Skin of body (tissue), 1 donor: ENCODE measurements at regions not wholly inside any gene's neighbourhood (a gene's known extent, or its start where the extent isn't known, plus 50 kb on each side); places are given as distances from the start of the nearest gene placed in this dataset.
"Not testable (repeated sequence)": the region's sequence is repeated elsewhere in the genome, so short reads cannot be mapped to it uniquely, and the experiment has no call there.

Experiments
- DNase-seq: peaks from one replicate; lab custom pipeline; 2025; lab: John Stamatoyannopoulos, UW

DNA sequence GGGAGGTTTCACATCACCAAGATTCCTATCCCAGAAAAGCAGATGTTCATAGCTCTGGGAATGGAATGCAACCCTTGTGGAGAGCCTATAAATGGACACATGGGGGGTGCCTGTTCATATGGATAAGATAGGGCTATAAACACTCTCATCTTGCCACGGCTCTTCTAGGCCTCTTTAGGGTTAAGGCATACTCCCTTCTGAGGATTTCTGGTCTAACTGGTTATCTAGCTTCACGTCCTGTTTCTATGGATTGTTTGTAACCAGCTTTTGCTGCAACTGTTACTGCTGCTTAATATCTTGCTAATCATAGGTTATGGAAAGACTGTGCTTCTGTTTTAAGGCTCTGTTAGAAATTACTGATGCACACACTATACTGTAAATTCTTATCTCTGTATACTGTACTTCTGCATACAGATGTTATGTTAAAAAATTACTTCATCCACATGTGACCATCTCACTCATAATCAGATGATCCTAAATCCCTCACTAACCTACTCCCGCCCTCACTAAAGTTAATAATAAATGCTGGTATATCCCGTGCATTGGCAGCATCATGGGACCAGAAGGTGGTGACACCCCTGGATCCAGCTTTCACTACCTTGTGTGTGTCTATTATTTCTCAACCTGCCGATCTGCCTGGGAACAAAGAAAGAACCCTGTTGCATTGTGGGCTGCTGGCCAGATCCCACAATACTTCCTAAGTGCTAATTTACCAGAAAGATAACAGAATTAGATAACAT is 68.7 kb downstream of the PRKAB2 start:
- DNase-seq, result not testable (repeated sequence)

DNA sequence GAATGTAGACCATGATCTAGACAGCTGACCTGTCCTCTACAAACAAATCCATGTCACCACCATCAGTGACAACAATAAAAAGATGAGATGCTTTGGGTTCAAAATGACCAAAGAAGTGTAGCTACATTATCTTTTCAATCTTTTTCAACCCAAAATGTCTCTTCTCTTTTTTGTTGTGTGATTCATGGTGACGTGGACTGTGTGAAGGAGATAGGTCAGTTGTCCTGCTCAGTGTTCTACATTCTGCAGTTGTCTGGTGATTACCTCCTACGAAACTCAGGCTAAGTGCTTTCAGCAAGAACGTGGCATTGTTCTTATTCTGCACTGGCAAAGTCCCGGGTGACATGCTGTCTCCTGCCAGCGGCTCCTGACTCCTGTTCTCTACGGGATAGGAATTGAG is 73.1 kb downstream of the PRKAB2 start:
- DNase-seq, result no peak

DNA sequence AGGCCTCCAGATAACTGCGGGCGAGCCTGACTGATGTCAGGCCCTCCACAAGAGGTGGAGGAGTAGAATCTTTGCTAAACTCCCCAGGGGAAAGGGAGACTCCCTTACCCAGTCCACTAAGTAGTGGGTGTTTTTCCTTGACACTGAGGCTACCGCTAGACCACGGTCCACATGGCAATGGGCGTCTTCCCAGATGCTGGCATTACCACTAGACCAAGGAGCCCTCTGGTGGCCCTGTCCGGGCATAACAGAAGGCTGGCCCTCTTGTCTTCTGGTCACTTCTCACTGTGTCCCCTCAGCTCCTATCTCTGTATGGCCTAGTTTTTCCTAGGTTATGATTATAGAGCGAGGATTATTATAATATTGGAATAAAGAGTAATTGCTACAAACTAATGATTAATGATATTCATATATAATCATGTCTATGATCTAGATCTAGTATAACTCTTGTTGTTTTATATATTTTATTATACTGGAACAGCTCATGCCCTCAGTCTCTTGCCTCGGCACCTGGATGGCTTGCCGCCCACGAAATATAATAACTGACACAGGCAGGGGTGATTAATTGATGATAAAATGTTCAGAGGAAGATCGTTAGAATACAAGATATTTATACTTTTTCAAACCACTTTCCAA is 73.8 kb downstream of the PRKAB2 start:
- not testable (repeated sequence) for DNase-seq

DNA sequence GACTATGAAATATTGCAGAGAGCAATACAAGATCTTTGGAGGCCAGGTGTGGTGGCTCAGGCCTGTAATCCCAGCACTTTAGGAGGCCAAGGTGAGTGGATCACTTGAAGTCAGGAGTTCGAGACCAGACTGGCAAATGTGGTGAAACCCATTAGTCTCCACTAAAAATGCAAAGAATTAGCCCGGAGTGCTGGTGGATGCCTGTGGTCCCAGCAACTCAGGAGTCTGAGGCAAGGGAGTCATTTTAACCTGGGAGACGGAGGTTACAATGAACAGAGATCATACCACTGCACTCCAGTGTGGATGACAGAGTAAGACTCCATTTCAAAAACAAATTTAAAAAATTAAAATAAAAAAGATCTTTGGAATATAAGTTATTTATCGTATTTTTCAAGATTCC is 76.6 kb downstream of the PRKAB2 start:
- no peak for DNase-seq

DNA sequence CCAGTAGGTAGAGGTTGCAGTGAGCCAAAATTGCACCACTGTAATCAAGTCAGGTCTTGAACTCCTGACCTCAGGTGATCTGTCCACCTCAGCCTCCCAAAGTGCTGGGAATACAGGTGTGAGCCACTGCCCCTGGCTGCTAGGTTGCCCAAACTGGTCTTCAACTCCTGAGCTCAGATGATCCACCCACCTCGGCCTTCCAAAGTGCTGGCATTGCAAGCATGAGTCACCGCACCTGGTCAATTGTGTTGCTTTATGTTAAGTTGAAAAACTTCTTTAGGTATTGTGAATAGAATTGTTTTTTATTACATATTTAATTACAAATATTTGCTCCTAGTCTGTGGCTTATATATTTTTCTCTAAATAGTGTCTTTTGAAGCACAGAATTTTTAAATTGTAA is 80.5 kb downstream of the PRKAB2 start:
- DNase-seq, result no peak

DNA sequence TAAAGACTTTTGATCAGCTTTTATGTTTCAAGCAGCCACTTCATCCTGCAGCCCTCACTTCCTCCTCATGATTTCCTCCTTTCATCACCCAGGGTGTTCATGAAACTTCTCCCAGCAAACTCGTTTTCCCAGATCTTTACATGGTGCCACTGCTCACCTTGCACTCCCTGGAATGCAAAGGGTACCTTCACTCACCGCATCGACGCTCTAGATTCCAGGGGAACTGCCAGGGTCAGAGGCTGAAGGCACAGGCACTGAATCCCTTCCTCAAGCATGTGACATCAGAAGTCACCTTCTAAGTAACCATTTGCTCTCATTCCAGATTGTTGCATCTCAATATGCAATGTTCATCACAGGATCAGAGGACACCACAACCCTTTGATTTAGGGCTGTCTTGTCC is 82.8 kb downstream of the PRKAB2 start:
- DNase-seq, result no peak

DNA sequence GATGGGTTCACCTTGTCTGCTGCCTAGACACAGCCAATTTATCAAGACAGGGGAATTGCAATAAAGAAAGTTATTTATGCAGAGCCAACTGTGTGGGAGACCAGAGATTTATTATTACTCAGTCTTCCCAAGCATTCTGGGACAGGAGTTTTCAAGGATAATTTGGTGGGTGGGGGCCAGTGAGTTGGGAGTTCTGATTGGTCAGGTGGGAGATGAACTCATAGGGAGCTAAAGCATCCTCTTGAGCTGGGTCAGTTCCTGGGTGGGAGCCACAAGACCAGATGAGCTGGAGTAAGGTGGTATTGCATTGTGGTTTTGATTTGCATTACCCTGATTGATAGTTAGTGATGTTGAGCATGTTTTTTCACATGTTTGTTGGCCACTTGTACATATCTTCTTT is 86.1 kb downstream of the PRKAB2 start:
- no peak for DNase-seq

DNA sequence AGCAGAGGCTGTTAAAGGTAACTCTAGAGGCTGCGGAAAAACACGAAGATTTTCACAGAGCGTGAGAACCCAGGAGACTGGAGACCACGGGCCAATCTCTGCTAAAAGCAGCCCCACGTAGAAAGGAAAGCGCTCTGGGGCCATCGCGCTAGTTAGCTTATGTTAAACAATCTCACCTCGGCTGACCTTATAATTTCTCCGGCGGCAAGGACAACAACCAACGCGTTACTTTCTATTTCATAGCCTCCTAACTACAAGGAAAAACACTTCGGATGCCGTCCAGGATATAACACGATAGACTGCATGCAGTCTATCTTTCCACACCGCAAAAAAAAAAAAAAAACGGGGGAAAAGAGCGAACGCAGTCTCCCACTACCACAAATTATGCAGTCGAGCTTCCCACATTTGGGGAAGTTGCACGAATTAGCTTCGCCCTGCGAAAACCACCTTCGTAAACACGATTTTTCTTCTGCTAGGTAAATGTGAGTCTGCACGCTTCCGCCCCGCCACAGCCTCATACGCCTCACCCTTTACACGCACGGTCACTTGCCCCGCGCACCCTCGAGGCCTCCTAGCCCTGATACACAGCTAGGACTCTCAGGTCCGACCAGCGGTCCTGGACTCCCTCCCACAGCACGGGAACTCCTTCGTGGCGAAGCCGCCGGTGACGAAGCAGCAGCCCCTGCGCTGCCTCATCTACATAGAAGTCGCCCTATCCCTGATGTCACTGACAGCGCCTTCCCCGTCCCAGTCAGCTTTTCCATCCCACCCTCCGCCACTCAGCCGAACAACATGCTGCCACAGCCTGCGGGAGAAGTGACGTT is 87.8 kb downstream of the PRKAB2 start:
- peak; percentile 85 for DNase-seq

DNA sequence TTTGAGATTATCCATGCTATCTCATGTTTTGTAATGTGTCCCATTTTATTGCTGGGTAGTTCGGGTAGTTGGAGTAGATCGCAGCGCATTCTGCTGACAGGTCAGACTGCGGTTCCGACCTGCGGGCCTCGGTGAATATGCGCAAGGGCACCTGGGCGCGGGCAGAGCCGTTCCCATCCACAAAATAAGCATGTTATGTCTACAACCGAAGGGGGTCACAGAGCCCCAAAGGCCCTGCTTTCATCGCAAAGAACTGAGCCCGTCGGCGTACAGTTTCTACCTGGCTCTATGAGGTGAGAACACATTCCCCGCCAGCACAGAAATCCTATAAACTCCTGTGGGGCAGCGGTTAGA is 88.4 kb downstream of the PRKAB2 start:
- DNase-seq, result no peak

DNA sequence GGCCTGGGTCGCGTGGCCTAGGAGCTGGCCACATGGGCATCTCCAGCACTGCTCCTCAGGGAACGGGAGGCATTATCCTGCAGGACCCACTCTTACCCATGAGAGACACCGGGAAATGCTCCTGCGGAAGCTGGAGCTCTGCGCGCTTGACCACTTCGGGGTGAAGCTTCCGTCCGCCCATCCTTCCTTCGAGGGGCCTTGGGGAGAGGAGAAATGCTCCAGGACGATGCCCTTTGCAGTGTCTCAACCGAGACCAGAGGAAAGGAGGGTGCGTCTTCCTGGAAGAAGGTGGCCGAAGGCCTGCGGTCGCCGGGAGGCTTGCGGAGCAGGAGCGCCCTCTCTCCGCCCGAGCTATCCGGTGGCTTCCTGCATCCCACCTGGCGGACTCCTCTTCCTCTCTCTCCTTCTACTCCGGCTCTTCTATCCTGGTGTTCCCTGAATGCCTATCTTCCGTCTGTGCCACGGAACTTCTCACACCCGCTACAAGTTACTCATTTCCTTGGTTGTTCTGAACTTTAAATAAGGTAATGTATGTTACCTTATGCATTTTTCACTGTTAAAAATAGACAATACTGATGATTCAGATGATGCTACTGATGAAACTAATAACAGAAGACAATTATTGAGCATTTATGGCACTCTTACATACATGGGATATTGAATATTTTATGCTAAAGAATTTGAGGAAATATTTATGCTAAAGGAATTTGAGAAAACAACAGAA is 91.4 kb downstream of the PRKAB2 start:
- DNase-seq, result no peak

DNA sequence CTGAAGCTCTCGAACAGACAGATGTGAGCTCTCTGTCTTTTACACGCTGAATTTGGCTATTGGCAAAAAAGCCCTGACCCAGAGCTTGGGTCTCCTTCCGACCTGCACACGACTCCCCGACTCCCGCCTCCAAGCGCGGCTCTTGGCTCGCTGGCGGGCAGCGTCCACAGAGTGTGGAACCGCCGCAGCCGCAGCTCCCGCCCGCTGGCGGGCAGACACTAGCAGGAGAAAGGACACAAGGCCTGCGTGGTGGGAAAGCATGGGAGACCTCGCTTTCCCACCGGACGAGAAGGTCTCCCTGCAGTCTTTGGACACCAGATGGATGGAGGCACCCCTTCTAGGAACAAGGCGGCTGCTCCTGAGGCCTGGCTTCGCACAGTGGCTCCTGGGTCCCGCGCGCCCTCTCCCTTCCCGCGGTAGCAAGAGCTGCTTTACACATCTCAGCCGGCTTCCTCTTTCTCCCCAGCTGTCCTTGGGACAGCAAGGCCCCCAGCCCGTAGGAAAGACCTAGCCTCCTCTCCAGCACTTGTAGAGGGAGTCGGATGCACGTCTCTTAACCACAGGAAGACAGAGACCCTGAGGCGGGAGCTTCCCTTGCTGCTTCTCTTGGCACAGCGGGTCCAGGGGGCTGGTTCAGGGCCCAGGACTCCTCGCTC is 92.1 kb downstream of the PRKAB2 start:
- DNase-seq, result no peak

DNA sequence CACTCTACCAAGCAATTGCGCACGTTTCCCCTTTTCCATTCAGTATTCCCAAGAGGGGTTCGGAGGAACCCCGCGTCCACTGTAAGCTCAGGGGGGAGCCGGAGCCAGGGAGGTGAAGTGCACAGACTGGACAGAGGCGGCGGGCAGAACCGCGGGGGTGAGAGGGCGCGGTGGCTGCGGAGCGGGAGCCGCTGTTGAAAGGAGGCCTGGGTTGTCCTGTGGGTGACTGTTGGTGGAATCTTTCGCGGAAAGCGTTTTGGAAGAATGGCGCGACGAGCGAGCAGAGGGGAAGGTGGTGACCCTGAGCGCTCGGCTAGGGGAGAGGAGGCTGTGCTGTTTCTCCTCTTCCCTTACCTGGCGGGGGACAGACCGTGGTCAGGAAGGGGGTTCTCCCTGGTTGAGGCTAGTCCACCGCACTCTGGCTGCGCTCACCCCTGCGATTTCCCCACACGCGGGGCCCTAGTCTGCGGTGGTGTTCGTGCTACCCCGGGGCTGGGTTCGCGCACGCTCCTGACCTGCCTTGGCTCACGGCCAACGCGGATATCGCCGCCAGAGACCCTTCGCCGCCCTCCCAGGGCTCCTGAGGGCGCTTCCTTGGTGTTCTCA is 92.8 kb downstream of the PRKAB2 start:
- DNase-seq, result no peak

DNA sequence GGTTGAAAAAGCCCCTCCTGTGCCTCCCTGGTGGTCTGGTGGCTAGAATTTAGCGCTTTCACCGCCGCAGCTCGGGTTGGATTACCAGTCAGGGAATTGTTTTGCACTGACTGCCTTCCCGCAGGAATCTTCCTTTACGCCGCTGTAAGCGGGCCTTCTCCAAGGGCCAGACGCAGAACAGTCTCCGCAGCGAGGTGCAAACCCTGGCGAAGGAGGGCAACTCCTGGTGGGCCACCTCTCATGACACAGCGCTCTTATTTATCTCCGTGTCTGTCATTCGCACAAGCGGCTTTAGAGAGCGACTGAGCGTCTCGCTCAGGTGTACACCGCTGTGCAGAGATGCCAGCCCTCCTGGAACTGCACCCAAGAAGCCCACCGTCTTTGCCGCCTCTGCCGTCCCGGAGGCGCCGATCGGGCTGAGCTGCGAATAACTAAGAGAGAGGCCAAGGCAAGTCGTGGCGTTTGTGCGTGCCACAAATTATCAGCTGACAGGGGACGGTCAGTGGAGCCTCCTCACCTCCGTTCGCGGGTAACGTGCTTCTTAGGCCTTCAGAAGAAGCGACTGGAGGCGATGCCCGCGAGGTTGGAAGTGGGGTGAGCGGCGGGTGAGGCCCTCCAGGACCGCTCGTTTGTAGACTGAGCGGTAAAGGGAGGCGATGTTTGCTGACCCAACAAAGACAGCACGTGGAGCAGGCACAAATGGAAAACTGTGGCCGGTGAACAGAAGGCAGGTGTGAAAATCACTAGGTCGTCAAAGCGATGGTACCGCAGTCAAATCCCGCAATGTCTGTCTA is 93.5 kb downstream of the PRKAB2 start:
- DNase-seq, result no peak

DNA sequence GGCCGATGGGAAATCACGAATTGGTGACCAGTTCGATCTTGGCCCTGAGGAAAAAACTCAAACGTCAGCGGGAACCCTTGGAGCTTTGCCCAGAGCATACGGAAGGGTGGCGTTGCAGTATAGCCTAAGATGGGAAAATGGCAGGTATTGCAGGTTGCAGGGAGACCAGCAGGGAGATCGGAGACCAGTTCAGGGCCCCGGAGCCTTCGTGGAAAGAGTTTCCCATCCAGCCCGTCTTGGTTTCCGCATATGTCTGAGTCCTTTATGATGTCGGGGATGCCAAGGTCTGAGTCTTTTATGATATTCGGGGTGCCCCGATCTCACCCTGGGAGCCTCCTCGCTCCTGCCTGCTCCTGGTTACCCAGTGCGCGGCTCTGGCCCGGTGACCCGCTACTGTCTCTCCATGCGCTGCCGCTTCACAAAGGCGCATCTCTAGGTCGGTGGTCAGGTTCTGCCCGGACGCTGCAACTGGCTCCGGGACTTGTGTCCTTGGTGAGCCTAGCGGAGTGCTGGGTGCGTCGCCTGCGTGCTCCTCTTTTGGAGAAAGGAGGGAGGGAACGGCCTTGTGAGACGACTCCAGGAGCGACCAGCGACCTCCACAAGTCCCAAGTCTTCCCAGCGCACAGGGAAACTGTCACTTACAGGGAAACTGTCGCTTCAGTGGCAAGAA is 94.2 kb downstream of the PRKAB2 start:
- no peak for DNase-seq

DNA sequence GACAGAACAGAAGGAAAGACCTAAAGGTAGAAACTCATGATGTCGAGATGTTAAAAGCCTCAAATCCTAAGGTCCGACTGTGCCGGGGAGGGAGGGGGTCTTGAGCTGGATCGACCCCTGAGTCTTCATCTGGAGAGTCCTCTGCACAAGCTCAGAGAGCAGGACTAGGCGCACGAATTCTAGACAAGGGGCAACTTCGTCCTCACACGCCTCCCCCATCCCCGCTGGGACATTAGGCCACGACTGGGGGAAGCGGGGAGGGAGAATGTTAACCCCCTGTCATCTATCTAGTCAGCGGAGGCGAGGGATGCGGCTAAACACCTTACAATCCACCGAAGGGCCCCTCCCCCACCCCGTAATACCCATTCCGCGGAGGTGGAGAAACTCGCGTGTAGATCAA is 94.7 kb downstream of the PRKAB2 start:
- DNase-seq, result no peak

DNA sequence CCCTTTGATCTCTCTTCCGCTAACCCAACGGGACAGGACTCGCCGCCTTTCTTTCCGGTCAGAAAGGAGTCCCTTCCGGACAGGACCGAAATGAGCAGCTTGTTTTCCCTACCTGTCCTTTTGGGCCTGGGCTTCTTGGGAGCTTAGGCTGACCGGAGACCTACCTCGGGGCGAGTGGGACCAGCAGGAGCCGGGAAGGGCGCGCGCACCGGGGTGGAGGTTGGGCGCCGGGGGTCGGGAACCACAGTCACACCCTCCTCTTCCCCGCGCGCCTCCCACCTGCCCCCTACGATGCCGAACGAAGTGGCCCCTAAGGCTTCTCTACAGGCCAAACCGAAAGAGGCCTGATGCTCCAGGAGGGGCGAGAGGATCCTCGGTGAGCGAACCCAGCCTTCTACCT is 95.2 kb downstream of the PRKAB2 start:
- DNase-seq, result no peak

DNA sequence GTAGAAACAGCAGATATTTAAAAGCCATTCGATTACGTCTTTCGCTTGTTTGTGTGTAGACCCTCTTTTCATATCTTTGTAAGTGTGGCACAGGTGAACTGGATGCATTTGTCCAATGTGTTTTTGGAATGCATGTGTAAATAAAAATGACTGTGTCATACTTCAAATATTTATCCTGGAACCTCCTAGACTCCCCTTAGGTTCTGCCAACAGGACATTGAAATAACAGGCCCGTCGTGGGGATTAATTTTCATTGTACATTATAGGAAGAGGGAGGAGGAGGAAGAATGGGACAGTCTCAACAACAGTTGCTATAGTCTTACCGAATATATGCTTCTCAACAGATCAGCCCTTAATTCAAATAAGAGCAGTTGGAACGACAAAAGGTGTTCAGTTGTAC is 95.8 kb downstream of the PRKAB2 start:
- DNase-seq, result no peak

DNA sequence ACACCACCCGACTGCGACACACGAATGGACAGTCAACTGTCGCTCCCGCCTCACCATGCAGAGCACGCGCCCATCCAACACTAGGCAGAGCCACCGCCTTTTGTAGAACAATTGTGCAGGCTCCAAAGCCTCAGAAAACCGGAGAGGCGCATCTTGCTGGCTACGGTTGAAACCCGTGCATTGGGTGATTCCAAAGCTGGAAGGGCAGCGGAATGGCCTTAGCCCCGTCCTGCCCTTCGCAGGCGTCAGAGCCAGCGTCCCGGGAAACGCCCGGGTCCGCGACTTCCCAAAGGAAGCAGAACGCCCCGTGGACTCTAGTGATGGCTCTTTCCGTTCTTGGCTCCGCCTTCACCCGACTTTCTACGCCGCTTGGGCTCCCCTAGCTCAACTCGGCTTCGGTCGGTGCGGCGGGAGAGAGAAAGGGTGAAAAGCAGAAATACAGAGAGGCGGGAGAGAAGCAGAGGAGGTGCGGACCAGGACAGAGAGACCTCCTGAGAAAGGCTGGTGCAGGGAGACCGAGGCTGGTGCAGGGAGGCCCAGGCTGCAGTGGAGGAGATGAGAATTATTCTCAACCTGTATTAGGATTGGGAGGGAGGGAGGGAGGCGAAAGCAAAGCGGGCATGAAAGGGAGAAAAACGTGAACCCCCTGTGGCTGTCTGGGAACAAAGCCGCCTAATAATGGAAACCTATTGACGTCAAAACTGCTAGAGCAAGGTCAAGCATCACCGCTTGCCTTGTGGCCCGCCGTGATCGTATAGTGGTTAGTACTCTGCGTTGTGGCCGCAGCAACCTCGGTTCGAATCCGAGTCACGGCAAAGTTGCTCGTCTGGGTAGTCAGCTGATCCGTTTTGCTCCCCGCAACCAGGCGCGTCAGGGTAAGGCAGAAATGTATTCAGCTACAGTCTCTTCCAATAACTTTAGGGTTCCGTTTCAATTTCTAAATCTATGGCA is 99.5 kb downstream of the PRKAB2 start:
- no peak for DNase-seq
